ENCODE measurements at regions not wholly inside any gene's neighbourhood (a gene's known extent, or its start where the extent isn't known, plus 50 kb on each side); places are given as distances from the start of the nearest gene placed in this dataset.

GRCh38 chr5:9845185-9845584, 215.0 kb upstream of the TAS2R1 start:
- Mint-ChIP-seq H3K36me3 (no peaks in the 10 kb centered on the region), H3K4me1 (no peaks in the 10 kb centered on the region), H3K27ac (no peak overlapping the region), H3K27me3 (no peaks in the 10 kb centered on the region), H3K4me3 (no peak overlapping the region), H3K9me3 (peaks cover 10 to 26% (median 11%) of the 10 kb centered on the region in 3 donors)
- DNase-seq (no peak), ATAC-seq (replicated peaks in 1 of 4) (no peak)
- Histone ChIP-seq H3K9me3 (no peaks in the 10 kb centered on the region), H3K4me1 (ENCODE audit: control insufficient read depth in 1 of 2, extremely low read depth in 1 of 2, insufficient read depth in 2 of 2, low read length in 2 of 2) (no peaks in the 10 kb centered on the region), H3K27ac (ENCODE audit: low read length) (no peak overlapping the region), H3K36me3 (ENCODE audit: control insufficient read depth in 2 of 2, extremely low read depth in 1 of 2, insufficient read depth in 1 of 2, low read length in 1 of 2) (no peaks in the 10 kb centered on the region), H3K27me3 (replicated peaks in 1 of 2; ENCODE audit: control insufficient read depth in 2 of 2, extremely low read depth in 1 of 2, insufficient read depth in 2 of 2, low read length in 1 of 2) (no peaks in the 10 kb centered on the region), H3K4me3 (ENCODE audit: control insufficient read depth in 1 of 2, extremely low read depth in 1 of 2, low read length in 1 of 2) (no peak overlapping the region)
- WGBS (ENCODE audit: insufficient coverage): 100% methylated on average over 1 of the region's 2 CpGs
- CTCF ChIA-PET: no interaction called here
- POLR2A ChIA-PET: no interaction called here

GRCh38 chr5:9841516-9842170, 211.5 kb upstream of the TAS2R1 start:
- H3K27me3 ChIP-seq (replicated peaks in 1 of 2; ENCODE audit: control insufficient read depth in 2 of 2, extremely low read depth in 1 of 2, insufficient read depth in 2 of 2, low read length in 1 of 2): no peaks in the 10 kb centered on the region
- H3K36me3 ChIP-seq (ENCODE audit: control insufficient read depth in 2 of 2, extremely low read depth in 1 of 2, insufficient read depth in 1 of 2, low read length in 1 of 2): no peaks in the 10 kb centered on the region
- no peaks in the 10 kb centered on the region for H3K4me1 ChIP-seq (ENCODE audit: control insufficient read depth in 1 of 2, extremely low read depth in 1 of 2, insufficient read depth in 2 of 2, low read length in 2 of 2)
- H3K9me3 Mint-ChIP-seq: peaks cover 16 to 18% (median 17%) of the 10 kb centered on the region in 3 donors
- H3K27me3 Mint-ChIP-seq: no peaks in the 10 kb centered on the region
- no peaks in the 10 kb centered on the region for H3K4me1 Mint-ChIP-seq
- H3K4me3 ChIP-seq (ENCODE audit: control insufficient read depth in 1 of 2, extremely low read depth in 1 of 2, low read length in 1 of 2): no peak overlapping the region
- H3K27ac ChIP-seq (ENCODE audit: low read length): no peak overlapping the region
- ATAC-seq (replicated peaks in 1 of 4): no peak
- no peak for DNase-seq
- H3K9me3 ChIP-seq: no peaks in the 10 kb centered on the region
- no peak overlapping the region for H3K27ac Mint-ChIP-seq
- no peaks in the 10 kb centered on the region for H3K36me3 Mint-ChIP-seq
- no peak overlapping the region for H3K4me3 Mint-ChIP-seq
- WGBS (ENCODE audit: insufficient coverage): no CpG with 5 or more reads among the region's 2 CpGs
- ChIA-PET CTCF (no interaction called here), POLR2A (interaction anchor here in 1 of 2 donors (0.6 kb wide), 1 partner anchor 45 kb away, joined by 8 read pairs; no protein-coding TSS in a partner anchor)

- WGBS (ENCODE audit: insufficient coverage): 94% methylated on average over 2 of the region's 7 CpGs
- Histone ChIP-seq H3K27ac (ENCODE audit: low read length) (no peak overlapping the region), H3K27me3 (replicated peaks in 1 of 2; ENCODE audit: control insufficient read depth in 2 of 2, extremely low read depth in 1 of 2, insufficient read depth in 2 of 2, low read length in 1 of 2) (no peaks in the 10 kb centered on the region), H3K4me1 (ENCODE audit: control insufficient read depth in 1 of 2, extremely low read depth in 1 of 2, insufficient read depth in 2 of 2, low read length in 2 of 2) (no peaks in the 10 kb centered on the region), H3K9me3 (no peaks in the 10 kb centered on the region), H3K4me3 (ENCODE audit: control insufficient read depth in 1 of 2, extremely low read depth in 1 of 2, low read length in 1 of 2) (no peak overlapping the region), H3K36me3 (ENCODE audit: control insufficient read depth in 2 of 2, extremely low read depth in 1 of 2, insufficient read depth in 1 of 2, low read length in 1 of 2) (no peaks in the 10 kb centered on the region)
- no peak for DNase-seq
- CTCF ChIA-PET: no interaction called here
- H3K27me3 Mint-ChIP-seq: no peaks in the 10 kb centered on the region
- H3K4me1 Mint-ChIP-seq: no peaks in the 10 kb centered on the region
- peaks cover 12 to 18% (median 14%) of the 10 kb centered on the region in 3 donors for H3K9me3 Mint-ChIP-seq
- H3K4me3 Mint-ChIP-seq: no peak overlapping the region
- H3K27ac Mint-ChIP-seq: no peak overlapping the region
- POLR2A ChIA-PET: no interaction called here
- no peak for ATAC-seq (replicated peaks in 1 of 4)
- no peaks in the 10 kb centered on the region for H3K36me3 Mint-ChIP-seq
These were observed 208.8 kb upstream of the TAS2R1 start for GRCh38 chr5:9838916-9839315.

DNA sequence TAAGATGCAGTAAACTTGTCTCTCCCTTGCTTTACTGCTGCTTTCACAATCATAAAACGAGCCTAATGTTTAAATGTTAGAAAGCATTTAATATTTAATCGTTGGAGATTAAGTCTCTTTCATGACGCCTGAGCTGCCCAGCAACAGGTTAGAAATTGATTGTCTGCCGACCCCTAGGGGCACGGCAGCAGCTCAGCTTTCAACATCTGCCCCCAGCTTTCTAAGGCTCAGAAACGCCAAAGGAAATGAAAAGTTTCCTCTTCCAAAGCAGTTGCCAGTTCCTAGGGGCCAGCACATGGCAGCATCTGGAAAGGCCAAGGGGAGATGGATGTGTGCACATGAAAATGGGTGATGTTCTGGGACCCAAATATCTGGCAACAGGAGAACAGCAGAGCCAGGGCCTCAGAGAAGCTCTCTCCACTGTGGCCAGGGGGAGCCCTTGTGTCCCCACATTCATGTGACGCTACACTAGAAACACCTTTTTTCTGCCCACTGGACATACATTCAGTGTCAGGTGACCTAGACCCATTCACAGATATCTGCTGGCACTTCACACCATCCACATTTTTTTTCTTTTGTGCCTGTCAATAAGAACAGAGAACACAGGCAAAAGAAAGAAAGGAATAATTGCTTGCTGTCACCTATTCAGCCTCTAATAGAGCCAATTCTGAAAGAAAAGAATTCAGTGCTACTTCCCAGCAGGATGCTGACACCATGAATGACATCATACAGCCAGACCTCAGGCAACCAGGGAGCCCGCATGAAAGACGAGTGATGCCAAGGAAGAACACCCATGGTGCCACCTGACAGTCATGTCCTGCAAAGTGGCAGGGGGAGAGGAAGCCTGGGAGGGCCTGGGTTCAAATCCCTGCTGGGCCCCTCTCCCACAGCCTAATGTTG, 205.0 kb upstream of the TAS2R1 start:
- no peak overlapping the region for H3K27ac ChIP-seq (ENCODE audit: low read length)
- 37% methylated on average over 5 of the region's 9 CpGs for WGBS (ENCODE audit: insufficient coverage)
- H3K9me3 ChIP-seq: no peaks in the 10 kb centered on the region
- no peaks in the 10 kb centered on the region for H3K36me3 Mint-ChIP-seq
- no peak for ATAC-seq (replicated peaks in 1 of 4)
- no peaks in the 10 kb centered on the region for H3K4me1 Mint-ChIP-seq
- no peaks in the 10 kb centered on the region for H3K4me1 ChIP-seq (ENCODE audit: control insufficient read depth in 1 of 2, extremely low read depth in 1 of 2, insufficient read depth in 2 of 2, low read length in 2 of 2)
- ChIA-PET POLR2A (no interaction called here), CTCF (no interaction called here)
- no peaks in the 10 kb centered on the region for H3K27me3 ChIP-seq (replicated peaks in 1 of 2; ENCODE audit: control insufficient read depth in 2 of 2, extremely low read depth in 1 of 2, insufficient read depth in 2 of 2, low read length in 1 of 2)
- no peak overlapping the region for H3K4me3 Mint-ChIP-seq
- H3K36me3 ChIP-seq (ENCODE audit: control insufficient read depth in 2 of 2, extremely low read depth in 1 of 2, insufficient read depth in 1 of 2, low read length in 1 of 2): no peaks in the 10 kb centered on the region
- H3K27ac Mint-ChIP-seq: no peak overlapping the region
- DNase-seq: no peak
- no peak overlapping the region for H3K4me3 ChIP-seq (ENCODE audit: control insufficient read depth in 1 of 2, extremely low read depth in 1 of 2, low read length in 1 of 2)
- H3K9me3 Mint-ChIP-seq: peaks cover 8 to 11% (median 11%) of the 10 kb centered on the region in 3 donors
- no peaks in the 10 kb centered on the region for H3K27me3 Mint-ChIP-seq

GRCh38 chr5:9833871-9834270, 203.7 kb upstream of the TAS2R1 start:
- H3K27me3 Mint-ChIP-seq: no peaks in the 10 kb centered on the region
- H3K4me3 Mint-ChIP-seq: no peak overlapping the region
- no peaks in the 10 kb centered on the region for H3K4me1 Mint-ChIP-seq
- no peak overlapping the region for H3K4me3 ChIP-seq (ENCODE audit: control insufficient read depth in 1 of 2, extremely low read depth in 1 of 2, low read length in 1 of 2)
- ATAC-seq (replicated peaks in 1 of 4) (no peak), DNase-seq (no peak)
- ChIA-PET POLR2A (no interaction called here), CTCF (no interaction called here)
- peaks cover 4 to 12% (median 8%) of the 10 kb centered on the region in 3 donors for H3K9me3 Mint-ChIP-seq
- H3K27me3 ChIP-seq (replicated peaks in 1 of 2; ENCODE audit: control insufficient read depth in 2 of 2, extremely low read depth in 1 of 2, insufficient read depth in 2 of 2, low read length in 1 of 2): no peaks in the 10 kb centered on the region
- no peak overlapping the region for H3K27ac Mint-ChIP-seq
- no peak overlapping the region for H3K27ac ChIP-seq (ENCODE audit: low read length)
- H3K4me1 ChIP-seq (ENCODE audit: control insufficient read depth in 1 of 2, extremely low read depth in 1 of 2, insufficient read depth in 2 of 2, low read length in 2 of 2): no peaks in the 10 kb centered on the region
- no peaks in the 10 kb centered on the region for H3K36me3 Mint-ChIP-seq
- WGBS (ENCODE audit: insufficient coverage): 72% methylated on average over 3 of the region's 6 CpGs
- H3K9me3 ChIP-seq: no peaks in the 10 kb centered on the region
- H3K36me3 ChIP-seq (ENCODE audit: control insufficient read depth in 2 of 2, extremely low read depth in 1 of 2, insufficient read depth in 1 of 2, low read length in 1 of 2): no peaks in the 10 kb centered on the region

- Histone ChIP-seq H3K27ac (ENCODE audit: low read length) (no peak overlapping the region), H3K4me1 (ENCODE audit: control insufficient read depth in 1 of 2, extremely low read depth in 1 of 2, insufficient read depth in 2 of 2, low read length in 2 of 2) (no peaks in the 10 kb centered on the region), H3K36me3 (ENCODE audit: control insufficient read depth in 2 of 2, extremely low read depth in 1 of 2, insufficient read depth in 1 of 2, low read length in 1 of 2) (no peaks in the 10 kb centered on the region), H3K4me3 (ENCODE audit: control insufficient read depth in 1 of 2, extremely low read depth in 1 of 2, low read length in 1 of 2) (no peak overlapping the region), H3K9me3 (no peaks in the 10 kb centered on the region), H3K27me3 (replicated peaks in 1 of 2; ENCODE audit: control insufficient read depth in 2 of 2, extremely low read depth in 1 of 2, insufficient read depth in 2 of 2, low read length in 1 of 2) (no peaks in the 10 kb centered on the region)
- Mint-ChIP-seq H3K4me3 (no peak overlapping the region), H3K9me3 (peaks cover 2 to 12% (median 7%) of the 10 kb centered on the region in 3 donors), H3K36me3 (no peaks in the 10 kb centered on the region), H3K4me1 (no peaks in the 10 kb centered on the region), H3K27me3 (no peaks in the 10 kb centered on the region), H3K27ac (no peak overlapping the region)
- ATAC-seq (replicated peaks in 1 of 4) (no peak), DNase-seq (no peak)
- CTCF ChIA-PET: no interaction called here
- POLR2A ChIA-PET: no interaction called here
- WGBS (ENCODE audit: insufficient coverage): 73% methylated on average over 5 of the region's 5 CpGs
These were observed 202.8 kb upstream of the TAS2R1 start for GRCh38 chr5:9832921-9833320.
